Daoy (cell line): ENCODE measurements at regions not wholly inside any gene's neighbourhood (a gene's known extent, or its start where the extent isn't known, plus 50 kb on each side); places are given as distances from the start of the nearest gene placed in this dataset.
A peak's percentile ranks its signal among the peaks of the same experiment; 100 is the strongest.

Experiments
- DNase-seq: peaks from one replicate; pipeline ENCODE4 v3.0.0-alpha.2; 2015; ENCODE audit warnings: low read depth

GRCh38 chr2:217120429-217120828, 260.6 kb upstream of the TNP1 start:
- no peak for DNase-seq

- no peak for DNase-seq
Measured at GRCh38 chr2:217118559-217119284, 258.9 kb upstream of the TNP1 start.

- no peak for DNase-seq
Measured at GRCh38 chr2:217117523-217117922, 257.7 kb upstream of the TNP1 start.

- DNase-seq = no peak
Measured at GRCh38 chr2:217116610-217117009, 256.7 kb upstream of the TNP1 start.

GRCh38 chr2:217114117-217114516, 254.3 kb upstream of the TNP1 start:
- DNase-seq = no peak

GRCh38 chr2:217113491-217113890, 253.6 kb upstream of the TNP1 start:
- no peak for DNase-seq

- DNase-seq = no peak
Measured at GRCh38 chr2:217110550-217110949, 250.7 kb upstream of the TNP1 start.

- DNase-seq = no peak
Measured at GRCh38 chr2:217108575-217109027, 248.7 kb upstream of the TNP1 start.

- DNase-seq = no peak
Measured at GRCh38 chr2:217108086-217108485, 248.2 kb upstream of the TNP1 start.

GRCh38 chr2:217107480-217107879, 247.6 kb upstream of the TNP1 start:
- DNase-seq = no peak

GRCh38 chr2:217106650-217107014, 246.8 kb upstream of the TNP1 start:
- peak; percentile 46 for DNase-seq

- peak; percentile 89 for DNase-seq
Measured at GRCh38 chr2:217105733-217106649, 246.1 kb upstream of the TNP1 start.

GRCh38 chr2:217103752-217104545, 244.1 kb upstream of the TNP1 start:
- DNase-seq = peak; percentile 44

- DNase-seq = no peak
Measured at GRCh38 chr2:217102956-217103355, 243.1 kb upstream of the TNP1 start.

GRCh38 chr2:217101972-217102371, 242.1 kb upstream of the TNP1 start:
- DNase-seq = no peak

GRCh38 chr2:217099561-217099960, 239.7 kb upstream of the TNP1 start:
- DNase-seq = no peak

- no peak for DNase-seq
Measured at GRCh38 chr2:217098435-217098834, 238.6 kb upstream of the TNP1 start.

GRCh38 chr2:217097346-217097745, 237.5 kb upstream of the TNP1 start:
- no peak for DNase-seq

- no peak for DNase-seq
Measured at GRCh38 chr2:217096474-217097225, 236.8 kb upstream of the TNP1 start.

- DNase-seq = no peak
Measured at GRCh38 chr2:217095511-217096205, 235.8 kb upstream of the TNP1 start.
